CD4-positive, alpha-beta T cell (primary cell): ENCODE measurements at regions not wholly inside any gene's neighbourhood (a gene's known extent, or its start where the extent isn't known, plus 50 kb on each side); places are given as distances from the start of the nearest gene placed in this dataset.
"Not testable (repeated sequence)": the region's sequence is repeated elsewhere in the genome, so short reads cannot be mapped to it uniquely, and the experiment has no call there.

Experiments
- ATAC-seq: fragments of 200-7000 bp; cut with Tn5 transposase; one replicate; pipeline ENCODE4 v1.10.0; 2022; ENCODE audit warnings: mild to moderate bottlenecking; ENCODE audit not compliant: poor library complexity
- CTCF ChIA-PET: fragments of 350-600 bp; sonication (Branson Sonifier 250); formaldehyde crosslinking; loops from one replicate; lab custom pipeline; 2021; ENCODE audit warnings: antibody characterized with exemption, inconsistent platforms; lab: Charles Lee
- POLR2A ChIA-PET: fragments of 350-600 bp; sonication (Branson Sonifier 250); formaldehyde crosslinking; loops from one replicate; lab custom pipeline; 2021; ENCODE audit warnings: antibody characterized with exemption, inconsistent platforms; lab: Charles Lee
- DNase-seq, 14 experiments: peaks; one replicate each; pipeline ENCODE4 v3.0.0-alpha.2; 2013 to 2020; ENCODE audit warnings: mixed read lengths in 2 of 14
- H3K27ac ChIP-seq, 2 donors: one replicate each; pipeline versions ENCODE4 v1.5.1 to v1.7.0; 2013; ENCODE audit warnings: low read length in 2 of 2, low read depth in 1 of 2, mild to moderate bottlenecking in 1 of 2
- H3K27me3 ChIP-seq, 2 experiments: 1 replicate in 1 of 2; 2 replicates in 1 of 2; pipeline versions ENCODE4 v1.6.1 to v1.7.0; 2013; ENCODE audit warnings: low read length in 2 of 2, control low read depth in 1 of 2, mild to moderate bottlenecking in 1 of 2, moderate library complexity in 1 of 2; ENCODE audit not compliant: insufficient read depth in 2 of 2, control insufficient read depth in 1 of 2
- H3K36me3 ChIP-seq: one replicate; pipeline ENCODE4 v1.6.1; 2013; ENCODE audit warnings: low read length, control low read depth; ENCODE audit not compliant: insufficient read depth
- H3K4me1 ChIP-seq: one replicate; pipeline ENCODE4 v1.6.1; 2013; ENCODE audit warnings: low read length, control low read depth; ENCODE audit not compliant: insufficient read depth
- H3K4me3 ChIP-seq: one replicate; pipeline ENCODE4 v1.5.1; 2013; ENCODE audit warnings: mild to moderate bottlenecking, low read length, moderate library complexity
- H3K9me3 ChIP-seq, 2 experiments: 1 replicate in 1 of 2; 2 replicates in 1 of 2; pipeline versions ENCODE4 v1.6.1 to v1.7.0; 2013; ENCODE audit warnings: low read length in 2 of 2, mild to moderate bottlenecking in 2 of 2, control low read depth in 1 of 2, moderate library complexity in 1 of 2; ENCODE audit not compliant: control insufficient read depth in 1 of 2, insufficient read depth in 1 of 2
- H3K27ac Mint-ChIP-seq: one replicate; pipeline ENCODE4 v1.8.0; 2020; ENCODE audit warnings: mixed read lengths
- H3K27me3 Mint-ChIP-seq: one replicate; pipeline ENCODE4 v1.8.0; 2021; ENCODE audit warnings: mixed read lengths
- H3K36me3 Mint-ChIP-seq: one replicate; pipeline ENCODE4 v1.8.0; 2021; ENCODE audit warnings: low read depth, mixed read lengths
- H3K4me1 Mint-ChIP-seq: one replicate; pipeline ENCODE4 v1.8.0; 2021; ENCODE audit warnings: low read depth, mixed read lengths
- H3K4me3 Mint-ChIP-seq: one replicate; pipeline ENCODE4 v1.8.0; 2020; ENCODE audit warnings: mild to moderate bottlenecking, mixed read lengths
- H3K9me3 Mint-ChIP-seq: one replicate; pipeline ENCODE4 v1.8.0; 2020; ENCODE audit warnings: mixed read lengths
- CTCF ChIP-seq: fragments of 200-600 bp; IDR thresholded peaks from one replicate; pipeline ENCODE4 v1.8.0; 2022; ENCODE audit warnings: antibody characterized with exemption, mild to moderate bottlenecking
- intact Hi-C, 2 experiments: fragments of 100-400 bp; cut with DNase I in 1 of 2; cut with micrococcal nuclease in 1 of 2; formaldehyde crosslinking; loops; one replicate each; pipeline versions ENCODE4 v1.15.1 to v1.9.0; 2023 to 2025; cut with DNase I, micrococcal nuclease

GRCh38 chr16:60949800-60950199 is 1086.4 kb downstream of the CDH8 start:
- ATAC-seq (no peak), DNase-seq (no peak)
- H3K27me3 Mint-ChIP-seq: no peaks in the 10 kb centered on the region
- Histone ChIP-seq H3K27me3 (no peaks in the 10 kb centered on the region), H3K4me1 (no peaks in the 10 kb centered on the region), H3K27ac (no peak overlapping the region), H3K4me3 (no peak overlapping the region), H3K36me3 (no peaks in the 10 kb centered on the region), H3K9me3 (no peaks in the 10 kb centered on the region)
- no peak overlapping the region for H3K4me3 Mint-ChIP-seq
- no peaks in the 10 kb centered on the region for H3K36me3 Mint-ChIP-seq
- no peak for TF ChIP-seq CTCF
- no peak overlapping the region for H3K27ac Mint-ChIP-seq
- no peaks in the 10 kb centered on the region for H3K4me1 Mint-ChIP-seq
- intact Hi-C loops: no loop called here
- ChIA-PET POLR2A (no interaction called here), CTCF (no interaction called here)
- H3K9me3 Mint-ChIP-seq: peaks cover 14% of the 10 kb centered on the region

- no peak overlapping the region for H3K27ac ChIP-seq
- H3K27me3 ChIP-seq: no peaks in the 10 kb centered on the region
- CTCF ChIA-PET: no interaction called here
- no peaks in the 10 kb centered on the region for H3K27me3 Mint-ChIP-seq
- H3K27ac Mint-ChIP-seq: no peak overlapping the region
- H3K9me3 ChIP-seq: no peaks in the 10 kb centered on the region
- POLR2A ChIA-PET: no interaction called here
- H3K36me3 Mint-ChIP-seq: no peaks in the 10 kb centered on the region
- no peak overlapping the region for H3K4me3 Mint-ChIP-seq
- no peaks in the 10 kb centered on the region for H3K4me1 ChIP-seq
- no peak for ATAC-seq
- no peak for DNase-seq
- no peaks in the 10 kb centered on the region for H3K4me1 Mint-ChIP-seq
- peaks cover 6% of the 10 kb centered on the region for H3K9me3 Mint-ChIP-seq
- TF ChIP-seq CTCF: no peak
- intact Hi-C loops: no loop called here
- no peak overlapping the region for H3K4me3 ChIP-seq
- H3K36me3 ChIP-seq: no peaks in the 10 kb centered on the region
Observed at GRCh38 chr16:60945225-60945624, 1091.0 kb downstream of the CDH8 start.

GRCh38 chr16:60936189-60936588 is 1100.0 kb downstream of the CDH8 start:
- CTCF ChIA-PET, POLR2A ChIA-PET, H3K4me1 ChIP-seq, H3K27ac Mint-ChIP-seq, H3K27me3 Mint-ChIP-seq, intact Hi-C loops, ATAC-seq, H3K27me3 ChIP-seq, H3K4me1 Mint-ChIP-seq, DNase-seq, H3K36me3 Mint-ChIP-seq, H3K36me3 ChIP-seq, H3K4me3 ChIP-seq, H3K27ac ChIP-seq, H3K4me3 Mint-ChIP-seq: not testable (repeated sequence)
- peaks cover 11% of the 10 kb centered on the region for H3K9me3 Mint-ChIP-seq
- H3K9me3 ChIP-seq: peaks cover 0 to 11% of the 10 kb centered on the region in 2 experiments

- H3K27ac ChIP-seq: no peak overlapping the region
- H3K4me1 ChIP-seq: no peaks in the 10 kb centered on the region
- ChIA-PET CTCF (no interaction called here), POLR2A (no interaction called here)
- Mint-ChIP-seq H3K9me3 (peaks cover 6% of the 10 kb centered on the region), H3K36me3 (no peaks in the 10 kb centered on the region), H3K27me3 (no peaks in the 10 kb centered on the region), H3K27ac (no peak overlapping the region), H3K4me1 (no peaks in the 10 kb centered on the region), H3K4me3 (no peak overlapping the region)
- H3K36me3 ChIP-seq: no peaks in the 10 kb centered on the region
- H3K27me3 ChIP-seq: no peaks in the 10 kb centered on the region
- intact Hi-C loops: no loop called here
- H3K4me3 ChIP-seq: no peak overlapping the region
- no peak for ATAC-seq
- no peak for DNase-seq
- H3K9me3 ChIP-seq: peaks cover 0 to 11% of the 10 kb centered on the region in 2 experiments
- no peak for TF ChIP-seq CTCF
Observed at GRCh38 chr16:60932600-60932999, 1103.6 kb downstream of the CDH8 start.
